SK-N-SH (cell line): ENCODE measurements at regions not wholly inside any gene's neighbourhood (a gene's known extent, or its start where the extent isn't known, plus 50 kb on each side); places are given as distances from the start of the nearest gene placed in this dataset.

Source experiments
- CTCF ChIA-PET: fragments of 300-600, 350-600 bp; formaldehyde crosslinking; extraction: SDS; loops from one replicate; lab custom pipeline; 2021; lab: Yijun Ruan, JAX
- POLR2A ChIA-PET: fragments of 350-600 bp; sonication (Branson Sonifier 250); formaldehyde crosslinking; extraction: SDS; loops from one replicate; lab custom pipeline; 2020; ENCODE audit warnings: antibody characterized with exemption, inconsistent platforms; lab: Yijun Ruan, JAX
- DNase-seq: peaks from one replicate; pipeline ENCODE4 v3.0.0; 2012
- H2AFZ ChIP-seq: fragments of 200-600 bp; sonication (generic); 2 replicates; pipeline ENCODE4 v1.8.1; 2016; ENCODE audit warnings: antibody characterized with exemption, mild to moderate bottlenecking, low read depth
- H3F3A ChIP-seq: fragments of 200-600 bp; sonication (generic); replicated peaks from 2 replicates; pipeline ENCODE3; 2016; ENCODE audit warnings: antibody characterized with exemption, mild to moderate bottlenecking; ENCODE audit not compliant: insufficient read depth
- H3K27ac ChIP-seq, 2 experiments: fragments of 200-500 bp in 1 of 2; fragments of 200-600 bp in 1 of 2; sonication (Bioruptor generic) in 1 of 2; sonication (generic), shearing (Covaris generic) in 1 of 2; 2 replicates each; pipeline versions ENCODE4 v1.5.1 to v1.6.1; 2014 to 2016; ENCODE audit warnings: low read depth in 2 of 2, inconsistent platforms in 1 of 2, low read length in 1 of 2, mild to moderate bottlenecking in 1 of 2, mixed read lengths in 1 of 2
- H3K27me3 ChIP-seq: fragments of 200-600 bp; sonication (generic), shearing (Covaris generic); 2 replicates; pipeline ENCODE4 v1.6.1; 2016; ENCODE audit warnings: mixed run types; ENCODE audit not compliant: insufficient read depth
- H3K36me3 ChIP-seq, 2 experiments: fragments of 200-500 bp in 1 of 2; fragments of 200-600 bp in 1 of 2; sonication (Bioruptor generic) in 1 of 2; sonication (generic) in 1 of 2; replicated peaks in 1 of 2; 2 replicates each; pipeline versions ENCODE3 to v1.5.1; 2014 to 2016; ENCODE audit warnings: low read length in 1 of 2, mild to moderate bottlenecking in 1 of 2; ENCODE audit not compliant: insufficient read depth in 2 of 2, control insufficient read depth in 1 of 2
- H3K4me1 ChIP-seq, 2 experiments: fragments of 200-500 bp in 1 of 2; fragments of 200-600 bp in 1 of 2; sonication (Bioruptor generic) in 1 of 2; sonication (generic), shearing (Covaris generic) in 1 of 2; 2 replicates each; pipeline versions ENCODE4 v1.5.1 to v1.6.1; 2014 to 2016; ENCODE audit warnings: low read depth in 1 of 2, low read length in 1 of 2, mixed run types in 1 of 2; ENCODE audit not compliant: insufficient read depth in 2 of 2, control insufficient read depth in 1 of 2
- H3K4me2 ChIP-seq: fragments of 200-600 bp; sonication (generic), shearing (Covaris generic); 2 replicates; pipeline ENCODE4 v1.6.1; 2017; ENCODE audit warnings: mixed run types
- H3K4me3 ChIP-seq, 2 experiments: fragments of 200-500 bp in 1 of 2; fragments of 200-600 bp in 1 of 2; sonication (Bioruptor generic) in 1 of 2; sonication (generic), shearing (Covaris generic) in 1 of 2; 2 replicates each; pipeline versions ENCODE4 v1.5.1 to v1.8.1; 2014 to 2016; ENCODE audit warnings: low read depth in 2 of 2, inconsistent platforms in 1 of 2, low read length in 1 of 2, mild to moderate bottlenecking in 1 of 2, mixed read lengths in 1 of 2, moderate library complexity in 1 of 2
- H3K79me2 ChIP-seq: fragments of 200-600 bp; sonication (generic); 2 replicates; pipeline ENCODE4 v1.8.1; 2017; ENCODE audit warnings: mild to moderate bottlenecking; ENCODE audit not compliant: insufficient read depth
- H3K9ac ChIP-seq: fragments of 200-600 bp; sonication (generic); 2 replicates; pipeline ENCODE4 v1.6.1; 2017; ENCODE audit warnings: mixed run types
- H3K9me2 ChIP-seq: fragments of 200-600 bp; sonication (generic); 2 replicates; pipeline ENCODE4 v1.6.1; 2017; ENCODE audit warnings: mixed run types
- H3K9me3 ChIP-seq: fragments of 200-600 bp; sonication (generic); 2 replicates; pipeline ENCODE4 v1.6.1; 2017; ENCODE audit warnings: mixed run types, mild to moderate bottlenecking, moderate library complexity
- H4K20me1 ChIP-seq: fragments of 200-600 bp; sonication (generic); 2 replicates; pipeline ENCODE4 v1.6.1; 2017; ENCODE audit warnings: mild to moderate bottlenecking, mixed run types; ENCODE audit not compliant: insufficient read depth
- CTCF ChIP-seq: fragments of 200-600 bp; sonication (generic); IDR thresholded peaks from 2 replicates; pipeline ENCODE4 v1.6.1; 2017; ENCODE audit warnings: antibody characterized with exemption, mild to moderate bottlenecking, moderate library complexity
- ELF1 ChIP-seq: IDR thresholded peaks from 2 replicates; pipeline ENCODE4 v1.4.0; 2012
- EP300 ChIP-seq, 2 experiments: IDR thresholded peaks; 2 replicates each; pipeline versions ENCODE4 v1.4.0 to v1.6.1; 2012; ENCODE audit warnings: borderline replicate concordance in 1 of 2, low read depth in 1 of 2, low read length in 1 of 2
- FOXJ3 ChIP-seq: sonication (generic); formaldehyde crosslinking; IDR thresholded peaks from 2 replicates; pipeline ENCODE4 v1.5.1; 2020; ENCODE audit warnings: mild to moderate bottlenecking, missing genetic modification reagents
- GATA2 ChIP-seq: sonication (generic); formaldehyde crosslinking; IDR thresholded peaks from 2 replicates; pipeline ENCODE4 v1.5.0; 2020; ENCODE audit warnings: mild to moderate bottlenecking, missing genetic modification reagents
- IRF3 ChIP-seq: fragments of 150-350 bp; IDR thresholded peaks from 2 replicates; pipeline ENCODE4 v1.6.1; 2016; ENCODE audit warnings: mild to moderate bottlenecking, low read depth, low read length
- MEF2A ChIP-seq: IDR thresholded peaks from 2 replicates; pipeline ENCODE4 v1.4.0; 2012; ENCODE audit warnings: low read depth, borderline replicate concordance
- POLR2AphosphoS5 ChIP-seq: IDR thresholded peaks from 2 replicates; pipeline ENCODE4 v1.6.1; 2012; ENCODE audit warnings: low read depth, low read length
- RFX5 ChIP-seq: IDR thresholded peaks from 2 replicates; pipeline ENCODE4 v1.6.1; 2012; ENCODE audit warnings: mild to moderate bottlenecking, improper control_type of control experiment, low read length
- SIN3A ChIP-seq: IDR thresholded peaks from 2 replicates; pipeline ENCODE4 v1.6.1; 2012; ENCODE audit warnings: low read depth, mild to moderate bottlenecking, low read length, moderate library complexity, borderline replicate concordance
- TAF1 ChIP-seq: IDR thresholded peaks from 2 replicates; pipeline ENCODE4 v1.6.1; 2012; ENCODE audit warnings: low read depth, mild to moderate bottlenecking, low read length, moderate library complexity, borderline replicate concordance
- TEAD4 ChIP-seq: IDR thresholded peaks from 2 replicates; pipeline ENCODE4 v1.4.0; 2012; ENCODE audit warnings: mild to moderate bottlenecking, borderline replicate concordance; ENCODE audit not compliant: insufficient read depth
- USF1 ChIP-seq: IDR thresholded peaks from 2 replicates; pipeline ENCODE4 v1.4.0; 2012; ENCODE audit warnings: low read depth, borderline replicate concordance
- WGBS: methylation state at CpG from one replicate; pipeline ENCODE4 v1.1.6; 2017; ENCODE audit warnings: low lambda C conversion rate; 5-methylcytosine and 5-hydroxymethylcytosine counted together
- TF ChIP-seq, protein P1 (sequence below): fragments of 150-350 bp; IDR thresholded peaks from 2 replicates; pipeline ENCODE4 v1.6.1; 2017; ENCODE audit warnings: antibody characterized with exemption, low read length, low read depth, borderline replicate concordance
- TF ChIP-seq, protein P2 (sequence below): IDR thresholded peaks from 2 replicates; pipeline ENCODE4 v1.4.0; 2012; ENCODE audit warnings: low read depth

- Histone ChIP-seq H3K4me2 (no peak overlapping the region), H3K27me3 (no peaks in the 10 kb centered on the region), H3K4me1 (no peaks in the 10 kb centered on the region), H3K79me2 (no peaks in the 10 kb centered on the region), H3K9ac (no peak overlapping the region), H3K27ac (no peak overlapping the region), H3F3A (no peaks in the 10 kb centered on the region), H3K4me3 (no peak overlapping the region), H2AFZ (no peak overlapping the region)
- CTCF ChIA-PET = interaction anchor here (0.9 kb wide), 1 partner anchor 9 kb away, joined by 3 read pairs; no protein-coding TSS in a partner anchor
- WGBS = 66% methylated on average over 7 of the region's 8 CpGs
- no peak for DNase-seq
- TF ChIP-seq IRF3 (no peak), RFX5 (no peak), FOXJ3 (no peak), EP300 (IDR thresholded peaks at IDR 0.05; ENCODE audit: borderline replicate concordance in 1 of 2, low read depth in 1 of 2, low read length in 1 of 2) (no peak), USF1 (no peak), ELF1 (no peak), MEF2A (no peak), SIN3A (no peak)
- TF ChIP-seq, protein P1, sequence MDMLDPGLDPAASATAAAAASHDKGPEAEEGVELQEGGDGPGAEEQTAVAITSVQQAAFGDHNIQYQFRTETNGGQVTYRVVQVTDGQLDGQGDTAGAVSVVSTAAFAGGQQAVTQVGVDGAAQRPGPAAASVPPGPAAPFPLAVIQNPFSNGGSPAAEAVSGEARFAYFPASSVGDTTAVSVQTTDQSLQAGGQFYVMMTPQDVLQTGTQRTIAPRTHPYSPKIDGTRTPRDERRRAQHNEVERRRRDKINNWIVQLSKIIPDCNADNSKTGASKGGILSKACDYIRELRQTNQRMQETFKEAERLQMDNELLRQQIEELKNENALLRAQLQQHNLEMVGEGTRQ = no peak
- TF ChIP-seq, protein P2, sequence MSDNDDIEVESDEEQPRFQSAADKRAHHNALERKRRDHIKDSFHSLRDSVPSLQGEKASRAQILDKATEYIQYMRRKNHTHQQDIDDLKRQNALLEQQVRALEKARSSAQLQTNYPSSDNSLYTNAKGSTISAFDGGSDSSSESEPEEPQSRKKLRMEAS = no peak
- TF ChIP-seq, all 33 proteins: peak for 0
- peaks cover 0 to 4% of the 10 kb centered on the region in 2 experiments for H3K36me3 ChIP-seq
- POLR2A ChIA-PET = no interaction called here
- H3K9me2 ChIP-seq = no peaks in the 10 kb centered on the region
- H3K9me3 ChIP-seq = peaks cover 11% of the 10 kb centered on the region
- H4K20me1 ChIP-seq = no peaks in the 10 kb centered on the region
Measured at GRCh38 chr1:88035578-88035977, 648.5 kb upstream of the PKN2 start.

GRCh38 chr1:88036345-88037014 lies 647.6 kb upstream of the PKN2 start:
- Histone ChIP-seq H2AFZ (no peak overlapping the region), H3K4me2 (no peak overlapping the region), H3K27ac (no peak overlapping the region), H3K4me1 (no peaks in the 10 kb centered on the region), H3K79me2 (no peaks in the 10 kb centered on the region), H3K4me3 (no peak overlapping the region), H4K20me1 (no peaks in the 10 kb centered on the region), H3K9ac (no peak overlapping the region), H3K9me2 (no peaks in the 10 kb centered on the region), H3F3A (no peaks in the 10 kb centered on the region), H3K9me3 (peaks cover 13% of the 10 kb centered on the region), H3K27me3 (no peaks in the 10 kb centered on the region), H3K36me3 (peaks cover 0 to 3% of the 10 kb centered on the region in 2 experiments)
- WGBS = 70% methylated on average over 7 of the region's 12 CpGs
- ChIA-PET POLR2A (no interaction called here), CTCF (no interaction called here)
- TF ChIP-seq TEAD4 (no peak), CTCF (no peak), RFX5 (no peak), EP300 (IDR thresholded peaks at IDR 0.05; ENCODE audit: borderline replicate concordance in 1 of 2, low read depth in 1 of 2, low read length in 1 of 2) (no peak), POLR2AphosphoS5 (no peak), TAF1 (no peak), GATA2 (no peak), ELF1 (no peak)
- TF ChIP-seq, protein P2 = no peak
- no peak for DNase-seq
